ENCODE measurements at regions not wholly inside any gene's neighbourhood (a gene's known extent, or its start where the extent isn't known, plus 50 kb on each side); places are given as distances from the start of the nearest gene placed in this dataset.

- H3K4me1 ChIP-seq = no peaks in the 10 kb centered on the region
- intact Hi-C loops (cut with DNase I) = no loop called here
- no peaks in the 10 kb centered on the region for H3K36me3 ChIP-seq
- H3K9ac ChIP-seq (ENCODE audit: low read depth in 2 of 2, low read length in 2 of 2) = no peak overlapping the region
- TF ChIP-seq CTCF (IDR thresholded peaks at IDR 0.05) = no peak
- no peak for DNase-seq
- peaks cover 3% of the 10 kb centered on the region for H3K9me3 ChIP-seq
- no peak overlapping the region for H3K4me3 ChIP-seq
- no peaks in the 10 kb centered on the region for H3K27me3 ChIP-seq
- no peak overlapping the region for H3K27ac ChIP-seq
Measured at GRCh38 chr4:66266035-66266434, 595.7 kb upstream of the EPHA5 start.

- Histone ChIP-seq H3K27me3 (no peaks in the 10 kb centered on the region), H3K9ac (ENCODE audit: low read depth in 2 of 2, low read length in 2 of 2) (no peak overlapping the region), H3K4me1 (no peaks in the 10 kb centered on the region), H3K36me3 (no peaks in the 10 kb centered on the region), H3K9me3 (no peaks in the 10 kb centered on the region), H3K4me3 (no peak overlapping the region), H3K27ac (no peak overlapping the region)
- TF ChIP-seq CTCF (IDR thresholded peaks at IDR 0.05) = no peak
- no peak for DNase-seq
- intact Hi-C loops (cut with DNase I) = no loop called here
Measured at GRCh38 chr4:66252291-66252690, 582.0 kb upstream of the EPHA5 start.

GRCh38 chr4:66246643-66247042, 576.4 kb upstream of the EPHA5 start:
- DNase-seq = no peak
- no peaks in the 10 kb centered on the region for H3K9me3 ChIP-seq
- H3K4me3 ChIP-seq = no peak overlapping the region
- no peak overlapping the region for H3K9ac ChIP-seq (ENCODE audit: low read depth in 2 of 2, low read length in 2 of 2)
- intact Hi-C loops (cut with DNase I) = no loop called here
- no peaks in the 10 kb centered on the region for H3K27me3 ChIP-seq
- TF ChIP-seq CTCF (IDR thresholded peaks at IDR 0.05) = no peak
- no peaks in the 10 kb centered on the region for H3K36me3 ChIP-seq
- no peak overlapping the region for H3K27ac ChIP-seq
- H3K4me1 ChIP-seq = no peaks in the 10 kb centered on the region

GRCh38 chr4:66235876-66236275, 565.6 kb upstream of the EPHA5 start:
- Histone ChIP-seq H3K4me1 (no peaks in the 10 kb centered on the region), H3K27me3 (no peaks in the 10 kb centered on the region), H3K9me3 (no peaks in the 10 kb centered on the region), H3K36me3 (no peaks in the 10 kb centered on the region), H3K4me3 (no peak overlapping the region), H3K9ac (ENCODE audit: low read depth in 2 of 2, low read length in 2 of 2) (no peak overlapping the region), H3K27ac (no peak overlapping the region)
- intact Hi-C loops (cut with DNase I) = no loop called here
- TF ChIP-seq CTCF (IDR thresholded peaks at IDR 0.05) = no peak
- DNase-seq = no peak

GRCh38 chr4:66229885-66230284, 559.6 kb upstream of the EPHA5 start:
- Histone ChIP-seq H3K4me3 (no peak overlapping the region), H3K9me3 (no peaks in the 10 kb centered on the region), H3K27ac (no peak overlapping the region), H3K4me1 (no peaks in the 10 kb centered on the region), H3K36me3 (no peaks in the 10 kb centered on the region), H3K9ac (ENCODE audit: low read depth in 2 of 2, low read length in 2 of 2) (no peak overlapping the region), H3K27me3 (no peaks in the 10 kb centered on the region)
- DNase-seq = no peak
- intact Hi-C loops (cut with DNase I) = no loop called here
- TF ChIP-seq CTCF (IDR thresholded peaks at IDR 0.05) = no peak

- no peaks in the 10 kb centered on the region for H3K4me1 ChIP-seq
- no peaks in the 10 kb centered on the region for H3K36me3 ChIP-seq
- TF ChIP-seq CTCF (IDR thresholded peaks at IDR 0.05) = no peak
- H3K9me3 ChIP-seq = no peaks in the 10 kb centered on the region
- no peak overlapping the region for H3K27ac ChIP-seq
- no peak for DNase-seq
- intact Hi-C loops (cut with DNase I) = no loop called here
- H3K9ac ChIP-seq (ENCODE audit: low read depth in 2 of 2, low read length in 2 of 2) = no peak overlapping the region
- no peaks in the 10 kb centered on the region for H3K27me3 ChIP-seq
- no peak overlapping the region for H3K4me3 ChIP-seq
Measured at GRCh38 chr4:66225539-66225938, 555.2 kb upstream of the EPHA5 start.

All from colonic mucosa (tissue), 4 donors.